GM19328 (cell line): ENCODE measurements at regions not wholly inside any gene's neighbourhood (a gene's known extent, or its start where the extent isn't known, plus 50 kb on each side); places are given as distances from the start of the nearest gene placed in this dataset.

Experiments used
- ATAC-seq: cut with Tn5 transposase; IDR thresholded peaks from one replicate; pipeline ENCODE4 v1.9.1; 2021; ENCODE audit warnings: mild to moderate bottlenecking, moderate library complexity; ENCODE audit not compliant: unreplicated experiment

DNA sequence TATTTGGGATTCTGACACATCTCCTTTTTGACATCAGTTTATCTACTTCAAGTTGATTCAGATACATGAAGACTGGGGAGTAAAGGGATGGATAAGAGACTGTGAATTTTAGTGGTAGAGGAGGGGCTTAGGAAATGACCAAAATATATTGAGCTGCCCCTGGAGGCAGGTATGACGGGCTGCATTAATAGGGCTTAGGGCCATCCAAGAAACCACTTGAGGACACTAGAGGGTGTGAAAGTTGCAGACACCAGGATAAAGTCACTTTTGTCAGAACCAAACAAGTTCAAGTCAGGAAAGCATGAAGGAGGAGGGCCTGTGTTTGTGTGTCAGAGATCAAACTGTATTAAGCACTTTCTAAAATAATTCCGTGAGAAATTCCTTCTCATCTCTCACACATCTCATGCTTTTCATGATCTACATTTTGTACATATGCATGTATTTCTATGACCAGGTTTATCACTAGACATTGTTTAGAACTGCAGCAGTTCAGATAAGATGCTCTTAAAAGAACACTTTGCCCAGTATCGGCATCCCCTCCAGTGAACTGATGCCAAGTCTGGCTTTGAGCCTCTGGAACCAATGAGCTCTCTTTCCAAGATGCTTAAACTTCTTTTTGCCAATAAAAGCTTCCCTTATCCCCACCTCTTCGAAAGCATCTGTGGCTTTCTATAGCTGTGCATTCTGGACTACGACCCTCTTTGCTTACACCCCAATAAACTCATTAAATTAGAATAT is 136.9 kb downstream of the SLC38A1 start:
- no peak for ATAC-seq

DNA sequence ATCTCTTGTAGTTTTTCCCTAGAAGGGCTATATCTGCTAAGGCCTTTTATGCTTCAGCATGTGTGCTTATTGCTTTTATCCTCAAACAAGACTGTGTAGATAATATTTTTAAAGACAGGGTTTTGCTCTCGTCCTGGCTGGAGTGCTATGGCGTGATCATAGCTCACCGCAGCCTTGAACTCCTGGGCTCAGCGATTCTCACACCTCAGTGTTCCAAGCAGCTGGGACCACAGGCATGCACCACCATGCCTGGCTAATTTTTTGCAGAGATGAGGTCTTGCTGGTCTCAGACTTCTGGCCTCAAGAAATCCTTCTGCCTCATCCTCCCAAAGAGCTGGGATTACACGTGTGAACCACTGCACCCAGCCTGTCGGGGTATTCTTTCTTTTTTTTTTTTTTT is 137.3 kb upstream of the SCAF11 start:
- ATAC-seq = no peak

DNA sequence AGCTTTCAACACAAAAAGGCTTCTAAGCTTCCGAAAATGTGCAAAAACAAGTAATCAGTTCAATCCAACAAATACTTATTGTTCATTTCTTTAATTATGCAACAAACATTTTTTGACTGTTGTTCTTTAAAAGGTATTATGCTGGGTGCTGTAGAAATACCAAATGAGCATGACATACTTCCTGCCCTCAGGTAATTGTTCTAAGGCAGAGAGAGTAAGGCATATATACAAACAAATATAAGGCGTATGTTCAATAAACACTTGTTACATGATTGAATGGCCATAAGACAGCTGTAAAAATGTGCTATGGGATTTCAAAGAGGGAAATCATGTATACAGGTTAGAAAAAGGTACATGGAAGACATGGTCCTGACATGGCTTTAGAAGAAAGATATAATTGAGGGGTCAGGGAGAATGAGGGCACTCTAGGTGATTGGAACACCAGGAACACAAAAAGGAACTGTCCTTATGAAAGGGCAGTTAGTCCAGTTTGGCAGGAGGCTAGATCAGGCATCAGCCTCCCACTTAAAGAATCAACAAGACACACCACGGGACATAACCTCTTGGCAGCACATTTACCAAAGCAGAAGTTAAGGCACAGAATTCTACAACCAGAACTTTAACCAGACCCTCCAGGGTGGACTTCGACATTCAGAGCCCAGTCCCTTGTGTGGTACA is 135.8 kb upstream of the SCAF11 start:
- ATAC-seq = no peak

DNA sequence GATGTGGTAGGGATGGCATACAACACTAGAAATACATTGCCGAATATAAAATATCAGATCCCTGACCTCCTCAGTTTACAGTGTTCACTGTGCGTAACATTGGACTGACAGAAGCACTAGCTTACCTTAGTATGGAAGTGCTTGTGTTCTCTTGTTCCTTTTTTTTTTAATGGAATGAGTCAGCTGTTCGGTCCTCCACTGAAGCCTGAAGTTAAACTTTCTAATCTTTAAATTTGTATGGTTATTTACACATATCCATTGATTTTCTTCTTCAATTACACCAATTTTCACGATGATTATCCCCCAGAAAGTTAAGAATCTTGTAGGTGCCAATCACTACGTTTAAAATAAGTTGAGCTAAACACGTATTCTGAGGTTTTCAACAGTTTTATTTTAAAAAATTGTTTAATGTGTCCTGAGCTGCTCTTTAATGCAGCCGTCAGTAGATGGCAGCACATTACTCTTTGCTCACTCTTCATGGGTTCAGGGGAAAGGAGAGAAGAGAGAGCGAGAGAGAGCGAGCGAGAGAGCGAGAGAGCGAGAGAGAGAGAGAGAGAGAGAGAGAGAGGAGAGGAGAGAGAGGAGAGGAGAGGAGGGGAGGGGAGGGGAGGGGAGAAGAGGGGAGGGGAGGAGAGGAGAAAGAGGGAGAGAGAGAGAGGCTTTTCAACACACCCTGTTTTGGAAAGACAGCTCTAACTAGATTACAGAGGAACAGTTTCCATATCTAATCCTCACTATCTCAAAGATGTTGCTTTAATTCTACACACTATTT is 134.7 kb upstream of the SCAF11 start:
- ATAC-seq = peak; percentile 89

DNA sequence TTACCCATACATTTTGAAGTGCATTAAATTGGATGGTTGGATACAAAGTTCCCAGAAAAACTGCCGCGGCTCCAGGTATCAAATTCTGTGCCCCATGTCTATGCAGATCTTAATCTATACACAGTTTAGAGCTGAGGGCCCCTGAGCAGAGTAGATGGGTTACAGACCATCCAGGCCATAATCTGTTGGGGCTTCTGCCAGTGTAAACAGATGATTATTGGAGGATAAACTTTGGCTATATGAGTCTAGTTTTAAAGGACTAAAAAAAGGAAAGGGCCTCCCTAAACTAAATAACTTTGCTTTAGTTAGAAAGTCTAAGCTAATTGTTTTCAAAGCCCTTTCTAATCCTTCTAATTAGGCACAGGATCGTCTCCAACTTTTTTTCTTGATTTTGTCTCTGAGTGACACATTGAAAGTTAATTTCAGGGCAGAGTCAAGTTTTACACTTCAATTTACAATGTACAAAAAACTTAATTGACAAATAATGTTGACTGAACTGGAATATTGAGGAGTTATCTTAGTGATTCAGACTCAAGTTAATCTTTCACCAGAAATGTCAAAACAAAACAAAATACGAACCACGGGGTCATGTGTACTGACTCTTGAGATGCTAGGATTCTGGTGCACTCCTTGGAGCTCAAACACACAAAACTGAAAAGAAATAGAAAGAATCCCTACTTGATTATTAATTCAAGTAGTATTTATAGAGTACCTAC is 133.9 kb upstream of the SCAF11 start:
- ATAC-seq = no peak

DNA sequence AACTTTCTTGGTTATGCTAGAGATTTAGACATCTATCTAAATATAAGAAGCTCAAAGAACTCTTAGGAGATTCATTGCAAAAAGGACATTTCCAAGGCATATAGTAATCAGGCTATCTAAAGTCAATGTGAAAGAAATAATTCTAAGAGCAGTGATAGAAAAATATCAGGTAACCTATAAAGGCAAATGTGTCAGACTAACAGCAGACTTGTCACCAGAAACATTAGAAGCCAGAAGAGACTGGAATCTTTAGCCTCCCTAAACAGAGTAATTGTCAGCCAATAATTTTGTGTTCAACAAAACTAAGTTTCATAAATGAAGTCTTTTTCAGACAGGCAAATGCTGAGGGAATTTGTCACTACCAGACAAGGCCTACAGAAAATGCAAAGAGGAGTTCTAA is 122.0 kb upstream of the SCAF11 start:
- no peak for ATAC-seq

DNA sequence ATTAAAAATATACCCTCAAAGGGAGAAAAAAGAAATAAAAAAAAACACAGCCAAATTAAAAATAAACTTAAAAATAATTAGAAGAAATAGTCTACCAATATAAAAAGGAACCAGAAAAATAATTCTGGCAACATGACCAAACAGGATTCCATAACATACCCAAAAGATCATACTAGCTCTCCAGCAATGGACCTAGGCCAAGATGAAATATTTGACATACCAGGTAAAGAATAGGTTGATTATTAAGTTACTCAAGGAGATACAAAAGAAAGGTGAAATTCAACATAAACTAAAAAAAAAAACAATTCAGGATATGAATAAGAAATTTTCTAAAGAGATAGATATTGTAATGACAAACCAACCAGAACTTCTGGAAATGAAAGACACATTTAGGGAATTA is 121.3 kb upstream of the SCAF11 start:
- no peak for ATAC-seq

DNA sequence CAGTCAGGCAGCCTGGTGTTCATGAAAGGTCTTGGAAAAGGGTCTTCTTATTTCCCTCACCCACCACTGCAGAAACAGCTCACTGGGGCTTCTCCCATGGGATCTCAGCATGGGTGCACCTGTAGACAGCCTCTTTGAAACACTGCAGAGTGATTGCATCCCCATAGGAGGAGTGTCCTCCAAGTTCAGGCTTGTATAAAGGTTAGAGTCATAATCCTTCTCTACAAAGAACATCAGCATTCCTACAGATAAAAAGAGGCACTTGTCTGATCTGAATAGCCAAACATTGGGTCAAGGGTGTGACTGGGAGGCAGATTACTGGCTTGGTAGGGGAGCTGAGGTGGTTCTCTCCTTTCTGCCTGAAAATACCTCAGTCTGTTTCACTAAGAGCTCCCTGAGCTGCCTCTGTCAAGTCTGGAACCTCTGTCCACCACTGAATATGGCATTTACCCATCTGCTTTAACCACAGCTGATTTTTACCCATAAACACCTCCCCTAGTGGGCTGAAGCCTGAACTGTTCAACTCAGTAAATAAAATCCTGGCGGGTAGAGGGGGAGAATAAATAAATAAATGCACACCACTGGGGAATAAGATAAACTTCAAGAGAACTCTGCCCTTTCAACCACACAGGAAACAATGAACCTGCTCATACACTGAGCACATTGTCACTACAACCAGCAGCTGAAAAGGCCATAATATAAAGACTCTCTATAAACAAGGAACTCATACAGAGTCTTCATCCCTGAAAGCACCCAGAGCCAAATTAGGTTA is 120.7 kb upstream of the SCAF11 start:
- ATAC-seq = no peak

DNA sequence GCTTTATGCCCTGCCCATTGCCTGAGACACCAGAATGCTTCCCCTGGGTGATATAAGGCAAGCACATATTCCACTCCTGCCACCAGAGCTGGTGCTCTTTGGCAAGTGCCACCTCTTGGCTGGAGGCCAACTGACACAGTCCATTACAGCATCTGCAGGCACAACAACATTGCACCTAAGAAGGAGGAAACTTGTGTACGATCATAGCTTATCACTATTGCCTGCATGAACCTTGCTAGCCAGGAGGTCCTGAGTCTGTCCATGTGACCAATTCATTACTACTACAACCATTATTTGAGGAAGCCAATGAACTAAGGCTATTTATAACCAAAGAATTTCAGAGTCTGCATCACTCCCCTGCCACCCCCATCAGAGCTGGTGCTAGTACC is 119.8 kb upstream of the SCAF11 start:
- ATAC-seq = no peak

DNA sequence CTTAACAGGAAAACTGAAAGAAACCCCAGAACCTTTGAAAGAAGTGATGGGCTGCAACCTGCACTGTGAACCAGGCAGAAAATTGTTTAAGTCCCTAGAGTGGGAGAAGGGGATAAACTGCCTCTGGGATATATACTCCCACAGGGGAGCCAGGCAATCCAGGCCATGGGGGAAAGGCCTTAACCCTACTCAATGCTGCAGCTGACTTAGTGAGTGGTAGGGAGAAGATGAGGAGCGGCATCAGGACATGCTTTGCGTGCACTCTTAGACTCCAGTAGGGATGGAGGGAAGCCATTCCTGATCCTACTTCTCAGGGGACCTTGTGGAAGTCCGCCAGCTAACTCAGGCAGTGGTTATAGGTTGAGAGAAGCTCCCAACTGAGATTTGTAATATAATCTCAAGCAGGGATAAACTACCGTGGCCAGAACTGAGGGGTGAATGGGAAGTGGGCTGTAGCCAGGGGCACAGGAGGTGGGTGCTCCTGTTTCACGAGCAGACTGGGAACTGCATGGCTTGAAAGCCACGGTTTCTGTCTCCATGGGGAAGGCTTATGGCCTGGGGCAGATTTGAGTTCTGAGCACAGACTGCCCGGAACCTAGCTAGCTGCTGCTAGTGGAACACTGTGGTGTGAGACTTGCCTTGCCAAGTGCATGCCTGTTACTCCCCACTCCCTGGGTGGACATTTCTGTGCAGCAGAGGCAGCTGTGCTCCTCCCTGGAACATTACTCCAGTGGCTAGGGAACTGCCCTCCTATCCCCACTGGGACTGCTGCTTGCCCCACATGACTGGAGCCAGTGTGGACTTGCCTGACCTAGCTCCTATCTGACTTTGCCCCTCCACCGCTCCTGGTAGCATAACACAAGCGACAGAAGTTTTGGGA is 119.2 kb upstream of the SCAF11 start:
- ATAC-seq = no peak

DNA sequence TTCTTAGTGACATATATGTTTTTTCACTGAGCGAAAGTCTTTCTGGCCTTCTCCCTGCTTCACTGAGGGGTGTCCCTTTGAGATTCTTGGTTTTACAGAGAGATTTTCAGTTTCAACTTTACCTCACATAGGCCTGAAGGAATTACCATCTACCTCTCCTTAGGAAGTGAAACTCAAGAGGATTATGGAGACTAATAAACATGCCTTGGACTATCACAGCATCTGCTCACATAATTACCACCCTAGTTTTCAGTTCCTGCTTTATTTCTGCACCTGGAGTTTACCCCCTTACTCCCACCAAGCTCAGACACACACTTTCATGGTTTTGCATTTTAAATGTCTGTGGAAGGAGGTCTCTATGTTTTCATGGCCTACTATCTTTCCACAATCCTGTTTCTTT is 118.3 kb upstream of the SCAF11 start:
- ATAC-seq = peak; percentile 77

DNA sequence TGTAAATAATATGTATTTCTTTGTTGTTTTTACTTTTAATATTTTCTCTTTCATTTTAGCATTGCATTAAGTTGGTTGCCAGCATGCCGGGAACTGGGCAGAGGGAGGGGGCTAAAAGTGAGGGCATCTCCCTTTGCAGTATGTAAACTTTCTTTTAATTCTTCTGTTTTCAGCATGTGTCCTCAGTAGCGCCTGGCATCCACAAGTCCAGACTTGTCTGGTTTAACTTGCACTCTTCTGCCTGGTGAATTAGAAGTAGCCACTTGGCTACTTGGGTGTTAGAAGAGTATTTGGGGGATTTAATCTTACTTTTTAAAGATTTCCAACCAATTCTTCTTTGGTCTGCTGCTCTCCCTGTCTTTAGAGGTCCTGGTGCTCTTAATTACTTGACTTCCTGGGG is 117.2 kb upstream of the SCAF11 start:
- no peak for ATAC-seq

DNA sequence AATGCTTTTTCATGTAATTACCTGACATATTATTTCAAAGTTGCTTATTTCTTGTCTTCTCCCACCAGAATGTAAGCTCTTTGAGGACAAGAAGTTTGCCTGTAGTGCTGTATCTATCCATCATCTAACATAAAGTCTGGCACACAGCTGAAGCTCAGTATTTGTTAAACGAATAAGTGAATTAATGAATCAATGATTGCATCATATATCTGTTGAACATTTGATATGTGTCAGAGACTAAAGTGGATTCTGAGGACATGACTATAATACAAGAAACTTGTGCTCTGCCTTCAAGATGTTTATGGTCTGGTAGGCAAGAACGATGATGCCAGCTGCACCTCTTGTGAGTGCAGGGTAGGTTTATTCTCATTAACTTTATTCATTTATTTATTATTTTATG is 115.4 kb upstream of the SCAF11 start:
- ATAC-seq = no peak

DNA sequence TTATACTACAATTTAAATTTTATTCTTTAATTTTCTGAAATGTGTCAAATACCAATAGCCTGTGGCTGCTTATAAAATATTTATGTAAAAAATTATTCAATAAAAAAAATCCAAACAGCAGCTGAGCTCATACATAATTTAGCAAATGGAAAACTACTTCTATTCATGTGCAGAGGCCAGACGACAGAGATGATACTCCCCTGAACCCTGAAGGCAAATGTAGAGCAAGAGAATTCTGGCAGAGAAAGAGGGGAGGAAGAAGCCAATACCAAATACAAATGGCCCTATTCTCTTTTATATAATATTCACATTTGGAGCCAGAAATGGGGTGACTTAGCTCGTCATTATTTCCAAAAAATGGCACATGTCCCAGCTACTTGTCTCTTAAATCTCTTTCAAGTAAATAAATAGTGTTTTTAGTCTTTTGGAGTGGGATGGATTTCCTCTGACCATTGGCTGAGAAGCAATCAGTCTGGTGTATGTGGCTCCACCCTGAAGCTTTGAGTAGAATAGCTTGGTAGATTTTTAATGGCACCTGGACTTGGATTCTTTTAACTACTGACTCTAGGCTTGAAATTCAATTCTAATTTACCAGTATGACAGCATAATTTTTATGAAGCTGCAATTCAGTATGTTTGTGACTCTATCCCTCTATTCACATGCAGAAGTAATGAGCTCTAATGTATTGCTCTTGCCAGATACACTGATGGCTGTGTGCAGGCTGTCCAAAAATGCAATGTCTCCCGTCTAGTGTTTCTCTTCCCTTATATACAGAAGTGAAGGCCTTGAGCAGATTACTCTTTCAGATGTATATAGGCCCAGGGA is 113.4 kb upstream of the SCAF11 start:
- no peak for ATAC-seq

DNA sequence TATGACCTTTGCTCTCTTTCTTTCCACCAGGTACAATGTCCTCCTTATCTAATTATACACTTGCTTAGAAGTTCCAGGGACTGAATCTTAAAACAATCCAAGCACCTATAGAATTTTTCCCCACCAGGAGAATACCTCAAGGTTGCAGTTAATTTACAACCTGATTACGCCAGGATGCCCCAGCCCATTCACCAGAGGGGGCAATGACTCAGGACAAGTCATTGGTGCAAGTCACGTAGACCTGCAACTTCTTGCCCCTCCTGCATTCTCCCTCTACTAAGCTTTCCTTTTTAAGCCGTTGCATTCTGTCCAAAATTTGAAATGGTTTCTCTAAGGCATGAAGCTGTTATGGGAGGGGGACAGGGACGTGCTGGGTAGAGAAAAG is 111.1 kb upstream of the SCAF11 start:
- no peak for ATAC-seq

DNA sequence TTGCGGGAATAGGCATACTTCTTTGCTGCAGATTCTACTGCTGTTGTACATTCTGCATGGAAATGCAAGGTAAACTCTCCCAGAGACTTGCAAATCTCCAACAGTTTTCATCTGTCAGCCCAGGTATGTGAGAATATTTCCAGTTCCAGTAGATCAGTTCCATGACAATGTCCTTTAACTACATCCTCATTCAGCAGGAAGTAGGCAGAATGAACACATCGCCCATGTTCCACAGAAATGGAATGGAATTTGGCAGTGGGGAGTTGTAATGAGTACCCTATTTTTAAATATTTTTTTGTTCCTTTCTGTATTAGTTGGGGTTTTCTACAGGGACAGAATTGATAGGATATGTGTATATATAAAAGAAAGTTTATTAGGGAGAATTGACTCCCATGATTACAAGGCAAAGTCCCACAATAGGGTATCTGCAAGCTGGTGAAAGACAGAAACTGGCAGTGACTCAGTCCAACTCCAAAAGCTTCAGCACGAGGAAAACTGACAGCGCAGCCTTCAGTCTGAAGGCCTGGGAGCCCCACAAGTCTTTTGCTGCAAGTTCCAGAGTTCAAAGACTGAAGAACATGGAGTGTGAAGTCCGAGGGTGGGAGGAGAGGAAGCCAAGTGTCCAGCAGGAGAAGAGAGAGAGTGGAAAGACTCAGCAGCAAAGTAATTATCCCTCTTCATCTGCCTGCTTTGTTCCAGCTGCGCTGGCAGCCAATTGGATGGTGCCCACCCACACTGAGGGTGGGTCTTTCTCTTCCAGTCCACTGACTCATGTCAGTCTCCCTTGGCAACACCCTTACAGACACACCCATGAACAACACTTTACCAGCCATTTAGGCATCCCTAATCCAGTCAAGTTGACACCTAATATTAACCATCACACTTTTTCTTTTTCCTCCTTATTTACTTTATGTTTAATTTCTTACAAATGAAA is 110.4 kb upstream of the SCAF11 start:
- ATAC-seq = no peak

DNA sequence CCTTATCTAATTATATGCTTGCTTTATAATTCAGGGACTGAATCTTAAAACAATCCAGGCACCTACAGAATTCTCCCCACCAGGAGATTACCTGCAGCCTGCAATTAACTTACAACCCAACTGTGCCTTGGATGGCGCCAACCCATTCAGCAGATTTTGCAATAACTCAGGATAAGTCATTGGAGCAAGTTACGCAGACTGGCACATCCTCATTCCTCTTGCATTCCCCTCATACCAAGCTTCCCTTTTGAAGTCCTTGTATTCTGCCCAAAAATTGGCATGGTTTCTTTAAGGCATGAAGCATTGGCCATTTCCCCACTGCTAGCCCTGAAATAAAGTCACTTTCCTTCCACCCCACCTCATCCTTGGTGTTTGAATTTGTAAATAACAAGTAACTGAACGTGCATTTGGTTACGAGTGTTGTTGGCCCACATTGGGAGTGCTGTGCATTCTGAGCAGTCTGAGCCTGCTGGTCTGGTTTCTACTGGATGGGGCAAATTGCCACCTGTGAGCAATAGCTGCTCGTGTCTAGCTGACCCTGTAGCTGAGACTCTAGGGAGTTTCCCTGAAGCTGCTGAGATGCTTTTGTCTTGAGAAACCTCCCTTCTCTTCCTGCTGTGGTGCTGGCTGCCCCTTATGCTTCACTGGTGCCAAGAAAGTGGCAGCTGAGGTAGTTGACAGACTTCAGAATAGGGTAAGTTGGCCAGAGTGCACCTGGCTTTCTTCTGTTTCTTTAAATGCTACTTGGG is 99.2 kb upstream of the SCAF11 start:
- no peak for ATAC-seq
